Peyer's patch (tissue), 4 donors: ENCODE measurements at regions not wholly inside any gene's neighbourhood (a gene's known extent, or its start where the extent isn't known, plus 50 kb on each side); places are given as distances from the start of the nearest gene placed in this dataset.

Experiments
- DNase-seq, 3 donors: peaks; one replicate each; pipeline ENCODE4 v3.0.0-alpha.2; 2017 to 2019
- H3K27ac ChIP-seq, 4 donors: fragments of 200-600 bp; sonication (generic); one replicate each; pipeline ENCODE4 v1.5.1; 2016 to 2019
- H3K27me3 ChIP-seq, 2 donors: fragments of 200-600 bp; sonication (generic); one replicate each; pipeline ENCODE4 v1.5.1; 2019
- H3K36me3 ChIP-seq, 3 donors: fragments of 200-600 bp; sonication (generic); one replicate each; pipeline ENCODE4 v1.5.1; 2016 to 2019
- H3K4me1 ChIP-seq, 4 donors: fragments of 200-600 bp; sonication (generic); one replicate each; pipeline ENCODE4 v1.5.1; 2016 to 2019
- H3K4me3 ChIP-seq, 4 donors: fragments of 200-600 bp; sonication (generic); 1 replicate in 3 of 4; 2 replicates in 1 of 4; pipeline ENCODE4 v1.5.1; 2016 to 2019; ENCODE audit warnings: mild to moderate bottlenecking in 1 of 4
- H3K9me3 ChIP-seq, 4 donors: fragments of 200-600 bp; sonication (generic); one replicate each; pipeline ENCODE4 v1.5.1; 2016 to 2019; ENCODE audit warnings: mild to moderate bottlenecking in 1 of 4
- POLR2A ChIP-seq, 2 donors: fragments of 450-650 bp; IDR thresholded peaks; one replicate each; pipeline ENCODE4 v1.5.1; 2017; ENCODE audit warnings: antibody characterized with exemption in 2 of 2, mild to moderate bottlenecking in 2 of 2, moderate library complexity in 2 of 2
- TF ChIP-seq, protein P1 (sequence below), 6 experiments: fragments of 450-650 bp in 4 of 6; fragments of 200-600 bp in 2 of 6; sonication (generic) in 1 of 6; IDR thresholded peaks; one replicate each; pipeline ENCODE4 v1.5.1; 2017 to 2019; ENCODE audit warnings: antibody characterized with exemption in 6 of 6, mild to moderate bottlenecking in 3 of 6, moderate library complexity in 1 of 6

- Histone ChIP-seq H3K9me3 (no peaks in the 10 kb centered on the region), H3K4me3 (no peak overlapping the region), H3K27me3 (no peaks in the 10 kb centered on the region), H3K36me3 (no peaks in the 10 kb centered on the region), H3K4me1 (no peaks in the 10 kb centered on the region), H3K27ac (no peak overlapping the region)
- TF ChIP-seq POLR2A (IDR thresholded peaks at IDR 0.05): no peak
- TF ChIP-seq, protein P1, sequence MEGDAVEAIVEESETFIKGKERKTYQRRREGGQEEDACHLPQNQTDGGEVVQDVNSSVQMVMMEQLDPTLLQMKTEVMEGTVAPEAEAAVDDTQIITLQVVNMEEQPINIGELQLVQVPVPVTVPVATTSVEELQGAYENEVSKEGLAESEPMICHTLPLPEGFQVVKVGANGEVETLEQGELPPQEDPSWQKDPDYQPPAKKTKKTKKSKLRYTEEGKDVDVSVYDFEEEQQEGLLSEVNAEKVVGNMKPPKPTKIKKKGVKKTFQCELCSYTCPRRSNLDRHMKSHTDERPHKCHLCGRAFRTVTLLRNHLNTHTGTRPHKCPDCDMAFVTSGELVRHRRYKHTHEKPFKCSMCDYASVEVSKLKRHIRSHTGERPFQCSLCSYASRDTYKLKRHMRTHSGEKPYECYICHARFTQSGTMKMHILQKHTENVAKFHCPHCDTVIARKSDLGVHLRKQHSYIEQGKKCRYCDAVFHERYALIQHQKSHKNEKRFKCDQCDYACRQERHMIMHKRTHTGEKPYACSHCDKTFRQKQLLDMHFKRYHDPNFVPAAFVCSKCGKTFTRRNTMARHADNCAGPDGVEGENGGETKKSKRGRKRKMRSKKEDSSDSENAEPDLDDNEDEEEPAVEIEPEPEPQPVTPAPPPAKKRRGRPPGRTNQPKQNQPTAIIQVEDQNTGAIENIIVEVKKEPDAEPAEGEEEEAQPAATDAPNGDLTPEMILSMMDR (IDR thresholded peaks at IDR 0.05): no peak
- DNase-seq: no peak
Observed at GRCh38 chr2:193467276-193467987, 1272.7 kb upstream of the TMEFF2 start.

- H3K9me3 ChIP-seq: no peaks in the 10 kb centered on the region
- TF ChIP-seq, protein P1 (IDR thresholded peaks at IDR 0.05): no peak
- TF ChIP-seq POLR2A (IDR thresholded peaks at IDR 0.05): no peak
- no peaks in the 10 kb centered on the region for H3K4me1 ChIP-seq
- H3K27ac ChIP-seq: no peak overlapping the region
- DNase-seq: no peak
- H3K27me3 ChIP-seq: no peaks in the 10 kb centered on the region
- H3K36me3 ChIP-seq: no peaks in the 10 kb centered on the region
- no peak overlapping the region for H3K4me3 ChIP-seq
Observed at GRCh38 chr2:193463011-193463410, 1268.3 kb upstream of the TMEFF2 start.

- Histone ChIP-seq H3K9me3 (no peaks in the 10 kb centered on the region), H3K4me3 (no peak overlapping the region), H3K27ac (no peak overlapping the region), H3K36me3 (no peaks in the 10 kb centered on the region), H3K27me3 (no peaks in the 10 kb centered on the region), H3K4me1 (no peaks in the 10 kb centered on the region)
- TF ChIP-seq, protein P1 (IDR thresholded peaks at IDR 0.05): no peak
- TF ChIP-seq POLR2A (IDR thresholded peaks at IDR 0.05): no peak
- no peak for DNase-seq
Observed at GRCh38 chr2:193462411-193462810, 1267.7 kb upstream of the TMEFF2 start.

GRCh38 chr2:193461431-193461934 lies 1266.8 kb upstream of the TMEFF2 start:
- H3K27ac ChIP-seq: no peak overlapping the region
- no peaks in the 10 kb centered on the region for H3K27me3 ChIP-seq
- H3K4me1 ChIP-seq: no peaks in the 10 kb centered on the region
- TF ChIP-seq, protein P1 (IDR thresholded peaks at IDR 0.05): no peak
- TF ChIP-seq POLR2A (IDR thresholded peaks at IDR 0.05): no peak
- no peaks in the 10 kb centered on the region for H3K36me3 ChIP-seq
- DNase-seq: no peak
- no peak overlapping the region for H3K4me3 ChIP-seq
- no peaks in the 10 kb centered on the region for H3K9me3 ChIP-seq

DNA sequence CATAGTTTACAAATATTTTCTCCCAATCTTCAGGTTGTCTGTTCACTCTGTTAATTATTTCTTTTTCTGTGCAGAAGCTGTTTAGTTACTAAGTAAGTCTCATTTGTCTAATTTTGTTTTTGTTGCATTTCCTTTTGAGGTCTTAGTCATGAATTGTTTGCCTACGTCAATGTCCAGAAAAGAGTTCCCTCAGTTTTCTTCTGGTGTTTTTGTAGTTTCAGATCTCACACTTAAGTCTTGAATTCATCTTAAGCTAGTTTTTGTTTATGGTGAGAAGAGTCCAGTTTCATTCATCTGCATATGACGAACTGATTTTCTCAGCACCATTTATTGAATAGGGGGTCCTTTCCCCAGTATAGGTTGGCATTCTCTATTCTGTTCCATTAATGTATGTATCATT lies 1252.2 kb upstream of the TMEFF2 start:
- Histone ChIP-seq H3K4me1 (no peaks in the 10 kb centered on the region), H3K36me3 (no peaks in the 10 kb centered on the region), H3K4me3 (no peak overlapping the region), H3K27me3 (no peaks in the 10 kb centered on the region), H3K27ac (no peak overlapping the region), H3K9me3 (no peaks in the 10 kb centered on the region)
- no peak for DNase-seq
- TF ChIP-seq, protein P1 (IDR thresholded peaks at IDR 0.05): no peak
- TF ChIP-seq POLR2A (IDR thresholded peaks at IDR 0.05): no peak
